Ovary (tissue), 7 donors: ENCODE measurements at regions not wholly inside any gene's neighbourhood (a gene's known extent, or its start where the extent isn't known, plus 50 kb on each side); places are given as distances from the start of the nearest gene placed in this dataset.

Experiments used
- DNase-seq, 5 donors: peaks; one replicate each; pipeline ENCODE4 v3.0.0-alpha.2; 2019 to 2020
- H3K27ac ChIP-seq, 2 donors: fragments of 200-600 bp; one replicate each; pipeline versions ENCODE4 v1.5.1 to v1.8.0; 2019 to 2022
- H3K27me3 ChIP-seq: fragments of 200-600 bp; one replicate; pipeline ENCODE4 v1.8.0; 2022
- H3K36me3 ChIP-seq: fragments of 200-600 bp; sonication (generic); one replicate; pipeline ENCODE4 v1.5.1; 2019
- H3K4me1 ChIP-seq: one replicate; pipeline ENCODE4 v1.8.1; 2013; ENCODE audit warnings: mild to moderate bottlenecking, moderate library complexity; ENCODE audit not compliant: insufficient read depth
- H3K4me3 ChIP-seq: fragments of 200-600 bp; sonication (generic); one replicate; pipeline ENCODE4 v1.5.1; 2017
- H3K9me3 ChIP-seq, 2 donors: fragments of 200-600 bp in 1 of 2; sonication (generic) in 1 of 2; one replicate each; pipeline versions ENCODE4 v1.5.1 to v1.8.1; 2013 to 2019; ENCODE audit warnings: mild to moderate bottlenecking in 1 of 2, moderate library complexity in 1 of 2
- EP300 ChIP-seq: sonication (generic); formaldehyde crosslinking; IDR thresholded peaks from one replicate; pipeline ENCODE4 v1.6.1; 2017; ENCODE audit warnings: antibody characterized with exemption
- POLR2A ChIP-seq: fragments of 450-650 bp; IDR thresholded peaks from one replicate; pipeline ENCODE4 v1.6.1; 2017; ENCODE audit warnings: antibody characterized with exemption, mild to moderate bottlenecking, moderate library complexity
- WGBS, 3 donors: extraction: QIAGEN DNeasy Blood & Tissue Kit in 1 of 3; methylation state at CpG; one replicate each; pipeline versions ENCODE4 v1.1.5 to v1.1.7; 2013 to 2017; 5-methylcytosine and 5-hydroxymethylcytosine counted together
- intact Hi-C, 4 donors: fragments of 100-400 bp; cut with DNase I; formaldehyde crosslinking; loops; one replicate each; pipeline versions ENCODE4 v1.11.0 to v1.15.1; 2022 to 2023
- TF ChIP-seq, protein P1 (sequence below), 3 donors: fragments of 450-650 bp in 2 of 3; fragments of 200-600 bp in 1 of 3; IDR thresholded peaks; one replicate each; pipeline versions ENCODE4 v1.5.1 to v1.8.0; 2016 to 2022; ENCODE audit warnings: antibody characterized with exemption in 3 of 3, mild to moderate bottlenecking in 1 of 3
- donor health status: DM: no; HTN: no; CAD: no; lungs with moderate emphysema.
- donor health status: DM: no; HTN: no; CAD: no.
- donor health status: Bipolar disorder and iron deficiency.
- donor health status: DM: no; HTN: no; CAD: no.
- donor health status: DM: yes; HTN: yes; CAD: no.

- Histone ChIP-seq H3K4me1 (no peaks in the 10 kb centered on the region), H3K27ac (no peak overlapping the region), H3K4me3 (no peak overlapping the region), H3K27me3 (no peaks in the 10 kb centered on the region), H3K9me3 (no peaks in the 10 kb centered on the region), H3K36me3 (no peaks in the 10 kb centered on the region)
- no peak for DNase-seq
- intact Hi-C loops, result no loop called here
- TF ChIP-seq, protein P1, sequence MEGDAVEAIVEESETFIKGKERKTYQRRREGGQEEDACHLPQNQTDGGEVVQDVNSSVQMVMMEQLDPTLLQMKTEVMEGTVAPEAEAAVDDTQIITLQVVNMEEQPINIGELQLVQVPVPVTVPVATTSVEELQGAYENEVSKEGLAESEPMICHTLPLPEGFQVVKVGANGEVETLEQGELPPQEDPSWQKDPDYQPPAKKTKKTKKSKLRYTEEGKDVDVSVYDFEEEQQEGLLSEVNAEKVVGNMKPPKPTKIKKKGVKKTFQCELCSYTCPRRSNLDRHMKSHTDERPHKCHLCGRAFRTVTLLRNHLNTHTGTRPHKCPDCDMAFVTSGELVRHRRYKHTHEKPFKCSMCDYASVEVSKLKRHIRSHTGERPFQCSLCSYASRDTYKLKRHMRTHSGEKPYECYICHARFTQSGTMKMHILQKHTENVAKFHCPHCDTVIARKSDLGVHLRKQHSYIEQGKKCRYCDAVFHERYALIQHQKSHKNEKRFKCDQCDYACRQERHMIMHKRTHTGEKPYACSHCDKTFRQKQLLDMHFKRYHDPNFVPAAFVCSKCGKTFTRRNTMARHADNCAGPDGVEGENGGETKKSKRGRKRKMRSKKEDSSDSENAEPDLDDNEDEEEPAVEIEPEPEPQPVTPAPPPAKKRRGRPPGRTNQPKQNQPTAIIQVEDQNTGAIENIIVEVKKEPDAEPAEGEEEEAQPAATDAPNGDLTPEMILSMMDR (IDR thresholded peaks at IDR 0.05), result no peak
- no peak for TF ChIP-seq POLR2A
- no peak for TF ChIP-seq EP300
- 64 to 65% (median 64%) methylated on average over 4 of the region's 4 CpGs for WGBS, 3 donors
Measured at GRCh38 chr16:5325932-5326331, 228.3 kb upstream of the EEF2KMT start.

DNA sequence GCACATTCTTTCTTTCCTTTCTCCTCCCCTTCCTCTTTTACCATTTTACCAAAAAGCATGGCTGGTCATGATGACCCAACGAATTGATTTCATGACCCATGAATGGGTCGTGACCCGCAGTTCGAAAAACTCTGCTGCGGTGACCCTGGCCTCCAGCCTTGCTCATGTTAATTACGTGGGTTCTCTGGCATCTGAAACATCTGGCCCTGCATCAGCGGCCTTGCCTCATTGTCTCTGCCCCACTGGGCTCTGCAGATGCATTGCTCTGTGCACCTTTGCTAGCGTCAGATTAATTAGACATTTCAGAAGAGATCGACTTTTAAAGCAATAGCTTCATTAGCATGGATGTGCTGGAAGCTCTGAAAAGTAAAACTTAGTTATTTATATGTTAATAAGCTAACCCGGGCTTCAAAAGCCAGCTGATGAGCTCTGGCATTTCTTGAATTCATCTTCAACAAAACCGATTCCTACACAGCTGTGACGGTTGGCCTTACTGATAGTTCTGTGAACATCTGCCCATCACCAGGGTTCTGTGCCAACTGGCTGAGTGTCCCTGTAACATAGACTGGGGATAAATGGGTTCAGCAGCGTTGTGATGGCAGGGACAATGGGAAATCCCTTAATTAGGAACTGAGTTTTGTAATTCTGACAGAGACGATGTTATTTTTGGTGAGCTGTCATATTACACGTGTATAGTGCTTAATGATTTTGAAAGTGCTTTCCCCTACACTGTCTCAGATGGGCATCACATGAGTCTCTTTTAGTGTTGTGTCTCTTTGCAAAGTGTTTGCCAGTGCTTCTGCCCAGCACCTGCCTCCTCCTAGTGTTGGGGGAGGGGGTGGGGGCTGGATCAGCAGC, 225.9 kb upstream of the EEF2KMT start:
- intact Hi-C loops, result no loop called here
- Histone ChIP-seq H3K4me3 (no peak overlapping the region), H3K36me3 (no peaks in the 10 kb centered on the region), H3K27me3 (no peaks in the 10 kb centered on the region), H3K27ac (no peak overlapping the region), H3K9me3 (no peaks in the 10 kb centered on the region), H3K4me1 (no peaks in the 10 kb centered on the region)
- TF ChIP-seq POLR2A (no peak), EP300 (no peak)
- TF ChIP-seq, protein P1 (IDR thresholded peaks at IDR 0.05), result no peak
- 28 to 36% (median 30%) methylated on average over 15 of the region's 15 CpGs for WGBS, 3 donors
- no peak for DNase-seq

DNA sequence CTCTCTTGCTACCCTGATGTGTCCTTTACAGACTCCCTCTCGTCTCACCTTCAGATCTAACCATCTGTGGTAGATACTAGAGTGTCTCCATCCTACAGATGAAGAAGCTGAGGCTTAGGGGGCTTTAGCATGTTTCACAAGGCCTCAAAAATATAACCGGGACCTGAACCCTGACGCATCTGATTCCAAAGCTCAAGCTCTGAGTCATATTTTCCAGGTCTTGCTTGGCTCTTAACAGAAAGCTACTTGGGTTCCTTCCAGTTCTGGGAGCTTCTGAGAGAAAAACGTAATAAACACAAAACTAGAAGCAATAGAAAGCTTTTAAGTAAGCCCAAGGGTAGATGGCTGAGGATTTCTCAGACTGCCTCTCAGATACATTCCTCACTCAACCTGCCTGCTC, 224.3 kb upstream of the EEF2KMT start:
- H3K4me3 ChIP-seq, result no peak overlapping the region
- no peak overlapping the region for H3K27ac ChIP-seq
- intact Hi-C loops, result no loop called here
- 64 to 73% (median 72%) methylated on average over 4 of the region's 4 CpGs for WGBS, 3 donors
- TF ChIP-seq, protein P1 (IDR thresholded peaks at IDR 0.05), result no peak
- no peak for TF ChIP-seq POLR2A
- TF ChIP-seq EP300, result no peak
- no peaks in the 10 kb centered on the region for H3K27me3 ChIP-seq
- H3K36me3 ChIP-seq, result no peaks in the 10 kb centered on the region
- no peaks in the 10 kb centered on the region for H3K9me3 ChIP-seq
- no peak for DNase-seq
- H3K4me1 ChIP-seq, result no peaks in the 10 kb centered on the region

DNA sequence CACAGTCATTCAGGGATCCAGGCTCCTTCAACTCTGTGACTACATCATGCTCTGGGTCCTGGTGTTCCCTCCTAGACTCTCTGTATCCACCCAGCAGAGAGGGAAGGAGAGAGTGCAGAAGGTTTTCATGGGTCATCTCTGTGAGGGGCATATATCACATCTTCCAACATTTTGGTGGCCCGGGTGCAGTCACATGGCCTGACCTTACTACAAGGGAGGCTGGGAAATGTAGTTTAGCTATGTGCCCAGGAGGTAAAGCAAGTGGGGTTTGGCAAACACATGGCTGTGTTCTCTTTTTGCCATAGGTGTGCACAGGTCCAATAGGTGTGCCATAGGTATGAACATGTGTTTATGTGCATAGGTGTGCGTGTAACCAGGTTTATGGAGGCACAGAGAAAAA, 222.2 kb upstream of the EEF2KMT start:
- TF ChIP-seq EP300 (no peak), POLR2A (no peak)
- TF ChIP-seq, protein P1 (IDR thresholded peaks at IDR 0.05), result no peak
- WGBS, 3 donors, result 84 to 89% (median 85%) methylated on average over 2 of the region's 2 CpGs
- Histone ChIP-seq H3K27ac (no peak overlapping the region), H3K27me3 (no peaks in the 10 kb centered on the region), H3K4me3 (no peak overlapping the region), H3K36me3 (no peaks in the 10 kb centered on the region), H3K4me1 (no peaks in the 10 kb centered on the region), H3K9me3 (no peaks in the 10 kb centered on the region)
- no peak for DNase-seq
- intact Hi-C loops, result no loop called here
